GM18858 (cell line): ENCODE measurements at regions not wholly inside any gene's neighbourhood (a gene's known extent, or its start where the extent isn't known, plus 50 kb on each side); places are given as distances from the start of the nearest gene placed in this dataset.

Experiments used
- ATAC-seq: cut with Tn5 transposase; IDR thresholded peaks from one replicate; pipeline ENCODE4 v1.9.1; 2021; ENCODE audit not compliant: unreplicated experiment

- ATAC-seq, result no peak
Measured at GRCh38 chr7:36002900-36003299, 150.2 kb upstream of the EEPD1 start.

DNA sequence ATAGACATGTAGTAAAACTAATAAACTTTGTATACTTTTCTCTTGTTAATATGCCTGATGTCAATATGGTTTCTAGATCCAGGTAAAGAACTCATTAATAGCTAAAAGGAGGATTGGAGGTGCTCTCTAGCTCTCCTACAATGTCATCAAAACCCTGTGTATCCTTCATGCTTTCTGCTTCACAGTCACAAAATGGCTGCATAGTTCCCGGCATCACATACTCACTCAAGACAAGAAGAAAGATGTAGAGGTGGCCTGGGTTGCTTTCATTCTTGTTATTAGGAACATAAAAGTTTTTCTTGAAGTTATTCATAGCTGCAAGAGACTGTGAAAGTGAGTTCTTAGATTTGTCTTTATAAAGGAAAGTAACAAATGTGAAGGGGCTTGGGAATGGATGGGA lies 149.7 kb upstream of the EEPD1 start:
- ATAC-seq, result no peak

- ATAC-seq, result no peak
Measured at GRCh38 chr7:36005293-36005692, 147.8 kb upstream of the EEPD1 start.

GRCh38 chr7:36005876-36006275 lies 147.2 kb upstream of the EEPD1 start:
- no peak for ATAC-seq

DNA sequence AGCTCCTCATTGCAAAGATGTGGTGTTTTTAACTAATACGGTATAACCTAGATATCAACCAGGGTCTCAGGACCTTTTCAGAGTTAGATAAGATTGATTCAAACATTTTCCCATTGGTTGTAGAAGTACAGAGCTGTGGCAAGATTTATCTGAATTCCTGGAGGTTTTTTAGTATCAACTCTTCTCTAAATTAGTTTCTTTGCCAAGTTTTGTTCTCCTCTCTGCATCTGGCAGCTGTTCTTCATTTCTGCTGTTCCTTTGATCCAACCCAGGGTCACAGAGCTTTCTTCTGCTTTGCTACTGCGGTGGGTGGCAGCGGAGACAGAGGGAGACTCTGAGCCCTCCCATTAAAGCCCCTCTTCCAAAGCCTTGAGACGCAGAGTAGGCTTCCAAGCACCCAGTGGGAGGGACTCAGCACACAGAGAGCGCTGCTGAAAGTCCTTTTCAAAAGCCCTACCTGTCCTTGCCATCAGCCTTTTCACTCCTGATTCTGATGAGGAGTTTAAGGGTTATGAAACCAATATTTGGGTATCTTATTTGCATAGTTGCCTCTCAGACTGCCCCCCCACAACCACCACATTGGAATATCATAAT lies 146.3 kb upstream of the EEPD1 start:
- ATAC-seq, result no peak

DNA sequence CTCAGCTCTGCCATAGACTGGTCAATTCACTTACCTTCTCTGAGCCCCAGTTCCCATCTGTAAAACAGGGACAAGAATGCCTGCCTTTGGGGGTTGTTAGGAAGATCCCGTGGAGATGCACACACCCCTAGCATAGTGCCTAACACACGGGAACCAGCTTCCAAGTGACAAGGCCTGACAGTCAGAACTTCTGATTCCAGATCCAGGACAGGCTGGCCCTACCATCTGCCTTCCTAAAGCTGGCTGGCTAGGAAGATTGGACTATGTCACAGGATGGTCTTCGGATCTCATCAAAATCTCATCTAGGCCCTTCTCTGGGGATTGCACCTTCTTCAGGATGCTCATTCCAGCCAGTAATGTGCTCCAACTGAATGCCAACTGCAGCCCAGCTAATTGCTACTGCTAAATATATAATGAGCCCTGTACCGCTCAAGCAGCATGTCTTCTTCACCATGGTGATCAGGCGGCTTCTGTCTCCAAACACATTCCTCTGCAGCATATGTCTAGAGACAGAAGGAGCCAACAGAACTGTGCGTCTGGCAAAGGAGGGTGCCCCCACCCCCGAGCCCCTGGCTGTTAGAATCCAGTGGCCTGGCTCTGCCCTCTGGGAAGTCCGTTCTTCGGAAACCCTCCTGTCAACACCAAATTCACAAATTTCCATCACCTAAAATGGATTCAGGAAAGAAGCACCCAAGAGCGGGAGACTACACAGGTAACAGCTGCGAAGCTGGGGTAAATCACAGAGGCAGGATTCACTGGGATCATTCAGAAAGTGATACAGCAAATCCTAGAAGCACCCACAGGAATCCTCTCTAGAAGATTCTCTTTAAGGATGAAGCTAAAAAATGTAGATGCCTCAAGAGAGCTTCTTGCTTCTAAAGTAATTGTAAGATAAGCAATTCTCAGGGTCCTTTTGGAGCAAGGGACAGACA lies 142.1 kb upstream of the EEPD1 start:
- ATAC-seq, result no peak

GRCh38 chr7:36011588-36011965 lies 141.5 kb upstream of the EEPD1 start:
- no peak for ATAC-seq

GRCh38 chr7:36013246-36014014 lies 139.6 kb upstream of the EEPD1 start:
- no peak for ATAC-seq

DNA sequence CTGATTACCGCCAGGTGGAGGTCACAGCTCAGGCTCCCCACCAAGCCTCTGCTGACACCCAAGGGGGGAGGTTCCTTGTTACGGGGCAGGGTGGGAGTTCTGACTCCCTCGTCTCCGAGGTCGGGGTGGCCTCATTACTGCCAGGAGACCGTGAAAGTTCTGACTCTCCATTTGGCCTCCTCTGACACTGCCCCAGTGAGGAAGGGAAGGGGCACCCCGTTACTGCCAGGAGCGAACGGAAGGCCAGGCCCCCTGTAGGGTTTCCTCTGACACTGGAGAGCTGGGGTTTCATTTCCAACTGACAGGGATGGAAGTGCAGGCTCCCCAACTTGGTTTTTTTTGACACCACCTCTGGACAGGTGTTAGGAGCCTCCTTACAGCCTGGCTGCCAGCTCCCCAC lies 138.1 kb upstream of the EEPD1 start:
- no peak for ATAC-seq

DNA sequence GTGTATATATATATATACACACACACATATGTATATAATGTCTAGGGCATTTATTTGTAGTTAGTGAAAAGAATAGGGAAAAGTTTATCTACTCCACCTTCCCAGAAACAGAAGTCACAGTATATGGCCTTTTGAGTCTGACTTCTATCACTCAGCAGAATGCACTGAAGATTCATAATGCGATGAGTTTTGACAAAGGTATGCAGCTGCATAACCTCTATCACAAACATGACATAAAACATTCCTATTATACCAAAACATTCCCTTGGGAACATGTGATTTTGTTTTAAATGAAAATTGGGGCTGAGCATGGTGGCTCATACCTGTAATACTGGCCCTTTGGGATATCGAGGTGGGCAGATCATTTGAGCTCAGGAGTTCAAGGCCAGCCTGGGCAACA lies 137.3 kb upstream of the EEPD1 start:
- no peak for ATAC-seq

DNA sequence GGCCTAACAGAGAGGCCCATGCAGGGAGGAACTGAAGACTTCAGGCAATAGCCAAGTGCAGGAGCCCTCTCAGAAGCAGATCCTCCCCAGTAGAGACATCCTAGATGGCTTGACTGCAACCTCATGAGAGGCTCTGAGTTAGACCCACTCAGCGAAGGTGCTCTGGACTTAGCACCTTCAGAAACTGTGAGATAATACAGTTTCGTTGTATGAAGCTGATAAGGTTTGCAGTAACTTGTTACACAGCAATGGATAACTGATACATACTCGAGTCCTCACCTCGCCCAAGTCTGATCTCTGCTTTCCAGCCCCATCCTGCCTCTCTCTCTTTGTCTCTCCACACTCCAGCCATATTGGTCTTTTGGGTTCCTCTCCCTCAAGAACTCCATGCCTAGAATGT lies 136.4 kb upstream of the EEPD1 start:
- ATAC-seq, result no peak

DNA sequence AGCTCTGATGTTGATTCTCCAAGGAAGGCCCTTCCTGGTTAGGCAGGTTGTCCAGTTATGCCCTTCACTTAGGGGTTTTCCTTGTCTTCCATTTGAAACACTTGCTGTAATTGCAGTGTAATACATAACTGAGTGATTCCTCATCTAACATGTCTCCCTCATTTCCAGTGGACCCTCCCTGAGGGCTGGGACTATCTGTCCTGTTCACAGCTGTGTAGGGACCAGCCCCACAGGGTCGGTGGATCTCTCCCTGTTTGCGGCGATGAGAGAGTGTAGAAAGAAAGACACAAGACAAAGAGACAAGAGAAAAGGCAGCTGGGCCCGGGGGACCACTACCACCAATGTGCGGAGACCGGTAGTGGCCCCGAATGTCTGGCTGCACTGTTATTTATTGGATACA lies 135.9 kb upstream of the EEPD1 start:
- ATAC-seq, result no peak

DNA sequence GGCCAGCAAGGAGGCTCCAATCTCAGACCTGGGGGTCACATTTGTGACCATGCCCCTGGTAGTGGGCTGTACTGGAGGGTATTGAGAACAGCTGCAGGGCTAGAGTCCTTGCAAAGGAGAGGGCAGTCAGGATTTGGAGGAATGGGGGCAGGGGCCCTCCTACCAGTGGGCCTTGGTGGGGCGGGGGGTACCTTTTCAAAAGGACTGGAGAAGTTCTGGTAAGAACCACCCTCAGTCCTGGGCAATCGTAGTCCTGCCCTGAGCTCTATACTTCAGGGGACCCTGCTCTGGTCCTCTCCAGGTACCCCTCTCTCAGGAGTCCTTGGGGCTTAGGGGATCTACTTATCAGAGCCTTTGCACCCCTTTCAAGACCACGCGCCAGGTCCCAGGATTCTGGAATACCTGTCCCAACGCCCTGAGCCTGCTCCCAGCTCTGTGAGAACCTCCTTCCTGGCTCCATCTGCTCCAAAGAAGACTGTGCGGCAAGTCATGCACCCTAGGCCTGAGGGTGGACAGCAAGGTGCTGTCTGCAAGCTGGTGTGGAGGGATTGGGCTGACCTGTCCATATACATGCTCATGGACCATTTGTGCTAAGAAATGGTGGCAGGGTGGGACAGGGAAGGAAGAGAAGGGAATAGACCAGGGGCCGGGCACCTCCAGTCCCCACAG lies 134.1 kb upstream of the EEPD1 start:
- no peak for ATAC-seq

DNA sequence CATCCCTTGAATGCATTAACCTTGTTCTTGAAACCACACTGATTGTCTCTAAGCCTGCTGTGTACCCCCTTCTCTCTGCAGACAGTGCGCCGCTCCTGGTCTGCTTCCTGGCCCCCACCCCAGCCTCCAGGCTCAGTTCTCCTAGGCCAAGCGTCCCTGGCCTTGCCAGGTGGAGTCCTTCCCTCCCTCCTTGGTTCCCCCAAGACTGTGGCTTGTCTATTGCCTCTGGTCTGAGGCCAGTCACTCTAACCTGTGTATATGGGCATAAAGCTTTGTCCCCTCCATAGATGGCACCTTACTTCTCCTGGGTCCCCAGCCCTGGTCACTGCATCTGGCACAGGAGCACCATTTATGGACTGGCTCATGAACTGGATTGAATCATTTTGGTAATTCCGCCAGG lies 133.5 kb upstream of the EEPD1 start:
- ATAC-seq, result no peak

GRCh38 chr7:36019980-36020379 lies 133.1 kb upstream of the EEPD1 start:
- no peak for ATAC-seq

GRCh38 chr7:36021367-36021766 lies 131.7 kb upstream of the EEPD1 start:
- no peak for ATAC-seq

DNA sequence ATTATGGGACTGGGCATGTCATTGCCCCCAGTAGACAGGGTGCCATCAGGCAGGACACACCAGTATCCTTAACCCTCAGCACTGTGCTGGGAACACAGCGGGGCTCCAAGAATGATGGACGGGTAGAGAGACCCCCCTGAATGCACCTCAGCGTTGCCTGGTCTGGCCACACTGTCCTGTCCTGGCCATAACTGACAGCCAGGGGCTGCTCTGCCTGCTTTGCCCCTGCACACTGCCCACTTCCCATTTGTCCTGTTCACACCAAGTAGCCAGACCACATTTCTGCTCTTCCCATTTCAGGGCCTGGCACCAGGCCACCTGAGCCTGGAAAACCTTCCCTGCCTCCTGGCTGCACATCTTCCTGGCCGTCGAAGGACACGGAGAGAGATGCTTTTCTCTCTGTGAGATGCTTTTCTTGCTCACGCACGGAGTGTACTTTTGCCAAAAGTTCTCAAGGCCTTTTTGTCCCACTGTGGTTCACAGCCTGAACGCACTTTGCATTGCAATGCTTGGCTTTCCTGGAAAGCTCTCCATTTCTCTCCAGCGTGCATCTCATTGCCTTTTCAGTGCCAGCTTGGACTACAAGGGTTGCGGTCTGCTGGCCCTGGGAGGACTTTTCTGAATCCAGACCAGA lies 131.0 kb upstream of the EEPD1 start:
- ATAC-seq, result no peak

DNA sequence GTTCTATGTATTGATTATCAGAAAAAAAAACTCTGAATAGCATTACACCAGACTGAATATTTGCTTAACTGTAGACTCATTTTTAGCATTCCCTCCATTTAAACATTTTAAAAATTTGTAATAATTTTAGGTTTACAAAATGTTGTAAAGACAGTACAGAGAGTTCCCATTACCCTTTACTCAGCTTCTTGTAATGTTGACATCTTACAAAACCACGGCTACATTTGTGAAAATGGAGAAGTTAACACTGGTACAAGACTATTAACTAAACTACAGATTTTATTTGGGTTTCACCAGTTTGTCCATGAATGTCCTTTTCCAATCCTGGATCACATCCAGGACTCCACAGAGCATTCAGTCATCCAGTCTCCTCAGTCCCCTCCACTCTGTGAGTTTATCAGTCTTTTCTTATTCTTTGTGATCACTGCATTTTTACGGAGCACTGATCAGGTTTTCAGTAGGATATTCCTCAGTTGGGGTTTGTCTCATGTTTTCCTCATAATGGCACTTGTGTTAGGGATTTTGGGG lies 130.0 kb upstream of the EEPD1 start:
- ATAC-seq, result no peak

- ATAC-seq, result no peak
Measured at GRCh38 chr7:36025190-36025589, 127.9 kb upstream of the EEPD1 start.

GRCh38 chr7:36029311-36029710 lies 123.7 kb upstream of the EEPD1 start:
- no peak for ATAC-seq
